22Rv1 (cell line): ENCODE measurements at regions not wholly inside any gene's neighbourhood (a gene's known extent, or its start where the extent isn't known, plus 50 kb on each side); places are given as distances from the start of the nearest gene placed in this dataset.

ENCODE experiments used
- ZFX ChIP-seq: fragments of 450-650 bp; IDR thresholded peaks from 2 replicates; pipeline ENCODE4 v1.6.1; 2017; ENCODE audit warnings: antibody characterized with exemption, borderline replicate concordance
- TF ChIP-seq, protein P1 (sequence below): fragments of 450-650 bp; IDR thresholded peaks from 2 replicates; pipeline ENCODE4 v1.5.1; 2017; ENCODE audit warnings: mild to moderate bottlenecking

DNA sequence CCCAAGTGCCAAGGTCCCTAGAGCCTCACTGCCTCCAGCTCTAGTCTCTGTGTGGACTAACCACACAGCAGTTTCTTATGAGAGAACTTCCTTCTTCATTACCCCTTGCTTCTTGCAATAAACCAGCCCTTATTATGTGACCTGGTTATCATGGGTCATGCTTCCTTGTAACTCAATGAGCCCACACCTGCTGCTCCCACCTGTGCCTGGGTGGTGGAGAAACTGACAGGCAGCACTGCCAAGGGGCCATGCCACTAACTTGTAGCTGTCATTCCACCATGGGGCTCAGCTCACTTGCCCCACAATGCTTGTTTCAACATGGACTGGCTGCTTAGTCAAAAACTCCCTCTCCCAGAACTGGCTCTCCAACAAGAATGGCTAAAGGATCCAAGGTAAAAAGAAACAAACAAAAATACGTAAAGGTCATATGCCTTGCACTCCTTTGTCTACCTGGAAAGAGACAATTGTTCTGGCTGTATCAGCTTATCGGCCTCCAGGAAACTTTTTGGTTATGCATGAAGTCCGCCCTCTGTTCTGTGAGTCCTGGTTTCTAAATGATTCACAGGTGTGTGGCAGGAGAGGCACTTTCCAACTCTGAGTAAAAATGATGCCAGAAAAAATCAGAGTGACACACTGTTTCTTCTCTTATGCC is 446.4 kb downstream of the COG6 start:
- TF ChIP-seq, protein P1, sequence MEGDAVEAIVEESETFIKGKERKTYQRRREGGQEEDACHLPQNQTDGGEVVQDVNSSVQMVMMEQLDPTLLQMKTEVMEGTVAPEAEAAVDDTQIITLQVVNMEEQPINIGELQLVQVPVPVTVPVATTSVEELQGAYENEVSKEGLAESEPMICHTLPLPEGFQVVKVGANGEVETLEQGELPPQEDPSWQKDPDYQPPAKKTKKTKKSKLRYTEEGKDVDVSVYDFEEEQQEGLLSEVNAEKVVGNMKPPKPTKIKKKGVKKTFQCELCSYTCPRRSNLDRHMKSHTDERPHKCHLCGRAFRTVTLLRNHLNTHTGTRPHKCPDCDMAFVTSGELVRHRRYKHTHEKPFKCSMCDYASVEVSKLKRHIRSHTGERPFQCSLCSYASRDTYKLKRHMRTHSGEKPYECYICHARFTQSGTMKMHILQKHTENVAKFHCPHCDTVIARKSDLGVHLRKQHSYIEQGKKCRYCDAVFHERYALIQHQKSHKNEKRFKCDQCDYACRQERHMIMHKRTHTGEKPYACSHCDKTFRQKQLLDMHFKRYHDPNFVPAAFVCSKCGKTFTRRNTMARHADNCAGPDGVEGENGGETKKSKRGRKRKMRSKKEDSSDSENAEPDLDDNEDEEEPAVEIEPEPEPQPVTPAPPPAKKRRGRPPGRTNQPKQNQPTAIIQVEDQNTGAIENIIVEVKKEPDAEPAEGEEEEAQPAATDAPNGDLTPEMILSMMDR = no peak
- no peak for TF ChIP-seq ZFX
